ENCODE measurements at regions not wholly inside any gene's neighbourhood (a gene's known extent, or its start where the extent isn't known, plus 50 kb on each side); places are given as distances from the start of the nearest gene placed in this dataset.

DNA sequence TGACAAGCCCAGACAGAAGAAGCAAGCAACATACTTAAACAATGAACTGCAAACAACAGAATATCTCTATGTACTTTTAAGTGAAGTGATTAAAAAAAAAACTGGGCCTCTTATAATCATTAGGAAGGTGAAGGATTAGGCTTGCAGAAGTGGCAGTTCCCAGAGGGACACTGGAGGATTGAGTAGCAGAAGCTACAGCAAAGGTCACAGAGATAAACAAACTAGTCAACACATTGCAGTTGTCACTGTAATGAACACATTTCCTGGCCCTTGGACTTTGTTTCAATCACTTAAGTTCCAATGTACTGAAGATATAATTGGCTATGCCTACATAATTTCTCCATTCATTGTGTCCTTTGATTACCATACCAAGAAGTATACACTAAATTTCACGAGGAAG is 1498.8 kb downstream of the SLITRK5 start:
- TF ChIP-seq, protein P1, sequence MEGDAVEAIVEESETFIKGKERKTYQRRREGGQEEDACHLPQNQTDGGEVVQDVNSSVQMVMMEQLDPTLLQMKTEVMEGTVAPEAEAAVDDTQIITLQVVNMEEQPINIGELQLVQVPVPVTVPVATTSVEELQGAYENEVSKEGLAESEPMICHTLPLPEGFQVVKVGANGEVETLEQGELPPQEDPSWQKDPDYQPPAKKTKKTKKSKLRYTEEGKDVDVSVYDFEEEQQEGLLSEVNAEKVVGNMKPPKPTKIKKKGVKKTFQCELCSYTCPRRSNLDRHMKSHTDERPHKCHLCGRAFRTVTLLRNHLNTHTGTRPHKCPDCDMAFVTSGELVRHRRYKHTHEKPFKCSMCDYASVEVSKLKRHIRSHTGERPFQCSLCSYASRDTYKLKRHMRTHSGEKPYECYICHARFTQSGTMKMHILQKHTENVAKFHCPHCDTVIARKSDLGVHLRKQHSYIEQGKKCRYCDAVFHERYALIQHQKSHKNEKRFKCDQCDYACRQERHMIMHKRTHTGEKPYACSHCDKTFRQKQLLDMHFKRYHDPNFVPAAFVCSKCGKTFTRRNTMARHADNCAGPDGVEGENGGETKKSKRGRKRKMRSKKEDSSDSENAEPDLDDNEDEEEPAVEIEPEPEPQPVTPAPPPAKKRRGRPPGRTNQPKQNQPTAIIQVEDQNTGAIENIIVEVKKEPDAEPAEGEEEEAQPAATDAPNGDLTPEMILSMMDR (IDR thresholded peaks at IDR 0.05; ENCODE audit: insufficient read depth, low read length) = no peak
- TF ChIP-seq, protein P2, sequence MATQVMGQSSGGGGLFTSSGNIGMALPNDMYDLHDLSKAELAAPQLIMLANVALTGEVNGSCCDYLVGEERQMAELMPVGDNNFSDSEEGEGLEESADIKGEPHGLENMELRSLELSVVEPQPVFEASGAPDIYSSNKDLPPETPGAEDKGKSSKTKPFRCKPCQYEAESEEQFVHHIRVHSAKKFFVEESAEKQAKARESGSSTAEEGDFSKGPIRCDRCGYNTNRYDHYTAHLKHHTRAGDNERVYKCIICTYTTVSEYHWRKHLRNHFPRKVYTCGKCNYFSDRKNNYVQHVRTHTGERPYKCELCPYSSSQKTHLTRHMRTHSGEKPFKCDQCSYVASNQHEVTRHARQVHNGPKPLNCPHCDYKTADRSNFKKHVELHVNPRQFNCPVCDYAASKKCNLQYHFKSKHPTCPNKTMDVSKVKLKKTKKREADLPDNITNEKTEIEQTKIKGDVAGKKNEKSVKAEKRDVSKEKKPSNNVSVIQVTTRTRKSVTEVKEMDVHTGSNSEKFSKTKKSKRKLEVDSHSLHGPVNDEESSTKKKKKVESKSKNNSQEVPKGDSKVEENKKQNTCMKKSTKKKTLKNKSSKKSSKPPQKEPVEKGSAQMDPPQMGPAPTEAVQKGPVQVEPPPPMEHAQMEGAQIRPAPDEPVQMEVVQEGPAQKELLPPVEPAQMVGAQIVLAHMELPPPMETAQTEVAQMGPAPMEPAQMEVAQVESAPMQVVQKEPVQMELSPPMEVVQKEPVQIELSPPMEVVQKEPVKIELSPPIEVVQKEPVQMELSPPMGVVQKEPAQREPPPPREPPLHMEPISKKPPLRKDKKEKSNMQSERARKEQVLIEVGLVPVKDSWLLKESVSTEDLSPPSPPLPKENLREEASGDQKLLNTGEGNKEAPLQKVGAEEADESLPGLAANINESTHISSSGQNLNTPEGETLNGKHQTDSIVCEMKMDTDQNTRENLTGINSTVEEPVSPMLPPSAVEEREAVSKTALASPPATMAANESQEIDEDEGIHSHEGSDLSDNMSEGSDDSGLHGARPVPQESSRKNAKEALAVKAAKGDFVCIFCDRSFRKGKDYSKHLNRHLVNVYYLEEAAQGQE (IDR thresholded peaks at IDR 0.05; ENCODE audit: insufficient replicate concordance, low read depth) = no peak
- no peak for TF ChIP-seq POLR2AphosphoS5 (IDR thresholded peaks at IDR 0.05; ENCODE audit: low read depth)
